BLaER1 treated with 17β-estradiol and CSF1 and Interleukin-3, amounts not matched to agents 10 nM and 100 nM (cell line): ENCODE measurements at regions not wholly inside any gene's neighbourhood (a gene's known extent, or its start where the extent isn't known, plus 50 kb on each side); places are given as distances from the start of the nearest gene placed in this dataset.
"Not testable (repeated sequence)": the region's sequence is repeated elsewhere in the genome, so short reads cannot be mapped to it uniquely, and the experiment has no call there.

Experiments used
- H3K27ac ChIP-seq, 11 experiments: shearing (Covaris generic); formaldehyde crosslinking; 2 replicates each; pipeline ENCODE4 v1.8.1; 2022
- H3K27me3 ChIP-seq, 11 experiments: shearing (Covaris generic); formaldehyde crosslinking; 2 replicates each; pipeline ENCODE4 v1.8.1; 2022
- H3K36me3 ChIP-seq, 11 experiments: shearing (Covaris generic); formaldehyde crosslinking; 2 replicates each; pipeline ENCODE4 v1.8.1; 2022
- H3K4me1 ChIP-seq, 10 experiments: shearing (Covaris generic); formaldehyde crosslinking; 2 replicates each; pipeline ENCODE4 v1.8.1; 2022
- H3K4me2 ChIP-seq, 11 experiments: shearing (Covaris generic); formaldehyde crosslinking; 2 replicates each; pipeline ENCODE4 v1.8.1; 2022
- H3K4me3 ChIP-seq, 10 experiments: shearing (Covaris generic); formaldehyde crosslinking; 2 replicates each; pipeline ENCODE4 v1.8.1; 2022
- H3K9ac ChIP-seq, 11 experiments: shearing (Covaris generic); formaldehyde crosslinking; 2 replicates each; pipeline ENCODE4 v1.8.1; 2022
- H3K9me3 ChIP-seq, 11 experiments: shearing (Covaris generic); formaldehyde crosslinking; replicated peaks in 1 of 11; 2 replicates each; pipeline ENCODE4 v1.8.1; 2022
- H4K20me1 ChIP-seq, 11 experiments: shearing (Covaris generic); formaldehyde crosslinking; 2 replicates each; pipeline ENCODE4 v1.8.1; 2022
- Cebpa-rat ChIP-seq, 11 experiments: shearing (Covaris generic); IDR thresholded peaks; 2 replicates each; pipeline ENCODE4 v1.8.1; 2022

GRCh38 chr20:23299673-23300050 lies 50.9 kb upstream of the NXT1 start:
- Histone ChIP-seq H3K27ac (no peak overlapping the region), H3K9me3 (peaks cover 0 to 17% (median 0%) of the 10 kb centered on the region in 11 experiments; a peak in 2 of 22 replicates), H3K4me3 (no peak overlapping the region), H3K9ac (no peak overlapping the region), H3K4me2 (peak overlapping the region in 10 of 11 experiments; percentile 23 to 79 (median 72); a peak in 18 of 22 replicates), H3K27me3 (peaks cover 0 to 8% (median 0%) of the 10 kb centered on the region in 11 experiments; a peak in 1 of 22 replicates), H4K20me1 (no peaks in the 10 kb centered on the region; a peak in 1 of 22 replicates), H3K36me3 (no peaks in the 10 kb centered on the region), H3K4me1 (peaks cover 0 to 54% (median 43%) of the 10 kb centered on the region in 10 experiments; a peak in 18 of 20 replicates)
- TF ChIP-seq Cebpa-rat (IDR thresholded peaks at IDR 0.05): no peak

GRCh38 chr20:23298926-23299672 lies 51.5 kb upstream of the NXT1 start:
- TF ChIP-seq Cebpa-rat (IDR thresholded peaks at IDR 0.05): no peak
- Histone ChIP-seq H3K36me3 (no peaks in the 10 kb centered on the region), H3K4me3 (no peak overlapping the region), H3K9me3 (peaks cover 0 to 17% (median 0%) of the 10 kb centered on the region in 11 experiments; a peak in 2 of 22 replicates), H3K27me3 (peaks cover 0 to 8% (median 0%) of the 10 kb centered on the region in 11 experiments; a peak in 1 of 22 replicates), H3K4me2 (peak overlapping the region in 10 of 11 experiments; percentile 23 to 79 (median 72); a peak in 18 of 22 replicates), H4K20me1 (no peaks in the 10 kb centered on the region; a peak in 1 of 22 replicates), H3K27ac (no peak overlapping the region), H3K4me1 (peaks cover 0 to 48% (median 39%) of the 10 kb centered on the region in 10 experiments; a peak in 18 of 20 replicates), H3K9ac (no peak overlapping the region)

- Histone ChIP-seq H3K4me3 (no peak overlapping the region), H4K20me1 (no peaks in the 10 kb centered on the region; a peak in 1 of 22 replicates), H3K9ac (no peak overlapping the region), H3K36me3 (no peaks in the 10 kb centered on the region), H3K4me2 (peak overlapping the region in 9 of 11 experiments; percentile 45 to 79 (median 72); a peak in 18 of 22 replicates), H3K9me3 (peaks cover 0 to 17% (median 0%) of the 10 kb centered on the region in 11 experiments; a peak in 2 of 22 replicates), H3K4me1 (peaks cover 0 to 45% (median 39%) of the 10 kb centered on the region in 10 experiments; a peak in 18 of 20 replicates), H3K27me3 (peaks cover 0 to 8% (median 0%) of the 10 kb centered on the region in 11 experiments; a peak in 1 of 22 replicates), H3K27ac (no peak overlapping the region)
- TF ChIP-seq Cebpa-rat (IDR thresholded peaks at IDR 0.05): no peak
These were observed 52.4 kb upstream of the NXT1 start for GRCh38 chr20:23298155-23298554.

- no peak overlapping the region for H3K9ac ChIP-seq
- no peak overlapping the region for H3K27ac ChIP-seq
- H3K4me2 ChIP-seq: peak overlapping the region in 2 of 11 experiments; percentile 52 to 72; a peak in 2 of 22 replicates
- H3K4me1 ChIP-seq: peaks cover 0 to 45% (median 39%) of the 10 kb centered on the region in 10 experiments; a peak in 18 of 20 replicates
- no peaks in the 10 kb centered on the region; a peak in 1 of 22 replicates for H4K20me1 ChIP-seq
- no peak for TF ChIP-seq Cebpa-rat (IDR thresholded peaks at IDR 0.05)
- H3K27me3 ChIP-seq: peaks cover 0 to 8% (median 0%) of the 10 kb centered on the region in 11 experiments; a peak in 1 of 22 replicates
- no peaks in the 10 kb centered on the region for H3K36me3 ChIP-seq
- H3K4me3 ChIP-seq: no peak overlapping the region
- peaks cover 0 to 17% (median 0%) of the 10 kb centered on the region in 11 experiments; a peak in 2 of 22 replicates for H3K9me3 ChIP-seq
These were observed 53.5 kb upstream of the NXT1 start for GRCh38 chr20:23296841-23297701.

GRCh38 chr20:23295934-23296333 lies 54.7 kb upstream of the NXT1 start:
- Histone ChIP-seq H4K20me1 (no peaks in the 10 kb centered on the region; a peak in 1 of 22 replicates), H3K4me1 (peaks cover 0 to 39% (median 32%) of the 10 kb centered on the region in 10 experiments; a peak in 18 of 20 replicates), H3K9me3 (peaks cover 0 to 17% (median 0%) of the 10 kb centered on the region in 11 experiments; a peak in 2 of 22 replicates), H3K4me2 (no peak overlapping the region), H3K4me3 (no peak overlapping the region), H3K27ac (no peak overlapping the region), H3K9ac (no peak overlapping the region), H3K36me3 (no peaks in the 10 kb centered on the region), H3K27me3 (peaks cover 0 to 8% (median 0%) of the 10 kb centered on the region in 11 experiments; a peak in 1 of 22 replicates)
- no peak for TF ChIP-seq Cebpa-rat (IDR thresholded peaks at IDR 0.05)

- no peak overlapping the region for H3K4me2 ChIP-seq
- peaks cover 0 to 4% (median 0%) of the 10 kb centered on the region in 11 experiments; a peak in 1 of 22 replicates for H3K27me3 ChIP-seq
- no peak overlapping the region for H3K4me3 ChIP-seq
- H3K27ac ChIP-seq: no peak overlapping the region
- no peaks in the 10 kb centered on the region for H3K36me3 ChIP-seq
- H3K9me3 ChIP-seq: peaks cover 0 to 6% (median 0%) of the 10 kb centered on the region in 11 experiments; a peak in 2 of 22 replicates
- no peak overlapping the region for H3K9ac ChIP-seq
- TF ChIP-seq Cebpa-rat (IDR thresholded peaks at IDR 0.05): no peak
- no peaks in the 10 kb centered on the region; a peak in 1 of 22 replicates for H4K20me1 ChIP-seq
- H3K4me1 ChIP-seq: peaks cover 0 to 29% (median 23%) of the 10 kb centered on the region in 10 experiments; a peak in 18 of 20 replicates
These were observed 55.9 kb upstream of the NXT1 start for GRCh38 chr20:23294671-23295070.

- H3K4me1 ChIP-seq: peaks cover 0 to 24% (median 18%) of the 10 kb centered on the region in 10 experiments; a peak in 18 of 20 replicates
- H3K27me3 ChIP-seq: peaks cover 0 to 4% (median 0%) of the 10 kb centered on the region in 11 experiments; a peak in 1 of 22 replicates
- no peak for TF ChIP-seq Cebpa-rat (IDR thresholded peaks at IDR 0.05)
- H3K27ac ChIP-seq: no peak overlapping the region
- H3K9me3 ChIP-seq: 0 out of 22 replicates have a peak, but pooled peaks cover 0 to under 1% (median 0%) of the 10 kb centered on the region in 11 experiments
- H3K9ac ChIP-seq: no peak overlapping the region
- H3K4me2 ChIP-seq: no peak overlapping the region
- no peaks in the 10 kb centered on the region for H3K36me3 ChIP-seq
- H3K4me3 ChIP-seq: no peak overlapping the region
- H4K20me1 ChIP-seq: no peaks in the 10 kb centered on the region; a peak in 1 of 22 replicates
These were observed 56.4 kb upstream of the NXT1 start for GRCh38 chr20:23294166-23294565.

GRCh38 chr20:23293689-23294088 lies 56.9 kb upstream of the NXT1 start:
- Histone ChIP-seq H4K20me1 (no peaks in the 10 kb centered on the region), H3K9ac (no peak overlapping the region), H3K27me3 (peaks cover 0 to 4% (median 0%) of the 10 kb centered on the region in 11 experiments; a peak in 1 of 22 replicates), H3K4me3 (no peak overlapping the region), H3K4me1 (peaks cover 0 to 19% (median 13%) of the 10 kb centered on the region in 10 experiments; a peak in 17 of 20 replicates), H3K9me3 (no peaks in the 10 kb centered on the region), H3K27ac (no peak overlapping the region), H3K36me3 (no peaks in the 10 kb centered on the region), H3K4me2 (no peak overlapping the region)
- no peak for TF ChIP-seq Cebpa-rat (IDR thresholded peaks at IDR 0.05)

GRCh38 chr20:23292311-23292710 lies 58.3 kb upstream of the NXT1 start:
- not testable (repeated sequence) for H3K27ac ChIP-seq, H3K4me2 ChIP-seq, H3K9me3 ChIP-seq, H4K20me1 ChIP-seq, H3K36me3 ChIP-seq, H3K9ac ChIP-seq, H3K4me3 ChIP-seq, H3K4me1 ChIP-seq, H3K27me3 ChIP-seq
